ENCODE measurements at regions not wholly inside any gene's neighbourhood (a gene's known extent, or its start where the extent isn't known, plus 50 kb on each side); places are given as distances from the start of the nearest gene placed in this dataset.
A peak's percentile ranks its signal among the peaks of the same experiment; 100 is the strongest.

DNA sequence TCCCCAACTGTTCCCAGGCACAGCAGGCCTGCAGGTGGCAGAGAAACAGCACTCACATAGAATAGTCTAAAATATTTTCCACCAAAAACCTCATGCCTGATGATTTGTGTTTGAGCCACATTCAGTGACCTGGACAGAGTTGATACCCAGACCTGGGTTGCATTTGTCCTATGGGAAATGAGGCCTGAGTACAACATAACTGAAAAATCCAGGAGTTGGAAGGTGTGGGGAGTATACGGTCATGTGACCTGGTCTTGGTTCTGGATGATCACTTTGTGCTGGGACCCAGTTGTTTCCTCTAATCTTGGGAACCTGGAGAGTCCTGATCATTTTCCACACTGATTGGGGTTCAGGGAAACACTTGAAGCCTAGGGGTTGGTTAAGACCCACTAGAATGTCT, 200.3 kb upstream of the MPHOSPH6 start:
- H3K27me3 ChIP-seq, result peaks cover 30% of the 10 kb centered on the region
- DNase-seq (ENCODE audit: low read depth in 1 of 2, low spot score in 1 of 2), result no peak
- no peaks in the 10 kb centered on the region for H3K9me3 ChIP-seq (ENCODE audit: low read depth)
- no peaks in the 10 kb centered on the region for H3K4me1 ChIP-seq (ENCODE audit: low read depth)
- no peak overlapping the region for H3K27ac ChIP-seq
- H3K4me3 ChIP-seq, result no peak overlapping the region
- H3K36me3 ChIP-seq, result no peaks in the 10 kb centered on the region
- TF ChIP-seq, protein P1, sequence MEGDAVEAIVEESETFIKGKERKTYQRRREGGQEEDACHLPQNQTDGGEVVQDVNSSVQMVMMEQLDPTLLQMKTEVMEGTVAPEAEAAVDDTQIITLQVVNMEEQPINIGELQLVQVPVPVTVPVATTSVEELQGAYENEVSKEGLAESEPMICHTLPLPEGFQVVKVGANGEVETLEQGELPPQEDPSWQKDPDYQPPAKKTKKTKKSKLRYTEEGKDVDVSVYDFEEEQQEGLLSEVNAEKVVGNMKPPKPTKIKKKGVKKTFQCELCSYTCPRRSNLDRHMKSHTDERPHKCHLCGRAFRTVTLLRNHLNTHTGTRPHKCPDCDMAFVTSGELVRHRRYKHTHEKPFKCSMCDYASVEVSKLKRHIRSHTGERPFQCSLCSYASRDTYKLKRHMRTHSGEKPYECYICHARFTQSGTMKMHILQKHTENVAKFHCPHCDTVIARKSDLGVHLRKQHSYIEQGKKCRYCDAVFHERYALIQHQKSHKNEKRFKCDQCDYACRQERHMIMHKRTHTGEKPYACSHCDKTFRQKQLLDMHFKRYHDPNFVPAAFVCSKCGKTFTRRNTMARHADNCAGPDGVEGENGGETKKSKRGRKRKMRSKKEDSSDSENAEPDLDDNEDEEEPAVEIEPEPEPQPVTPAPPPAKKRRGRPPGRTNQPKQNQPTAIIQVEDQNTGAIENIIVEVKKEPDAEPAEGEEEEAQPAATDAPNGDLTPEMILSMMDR (IDR thresholded peaks at IDR 0.05; ENCODE audit: low read depth, low read length), result no peak

DNA sequence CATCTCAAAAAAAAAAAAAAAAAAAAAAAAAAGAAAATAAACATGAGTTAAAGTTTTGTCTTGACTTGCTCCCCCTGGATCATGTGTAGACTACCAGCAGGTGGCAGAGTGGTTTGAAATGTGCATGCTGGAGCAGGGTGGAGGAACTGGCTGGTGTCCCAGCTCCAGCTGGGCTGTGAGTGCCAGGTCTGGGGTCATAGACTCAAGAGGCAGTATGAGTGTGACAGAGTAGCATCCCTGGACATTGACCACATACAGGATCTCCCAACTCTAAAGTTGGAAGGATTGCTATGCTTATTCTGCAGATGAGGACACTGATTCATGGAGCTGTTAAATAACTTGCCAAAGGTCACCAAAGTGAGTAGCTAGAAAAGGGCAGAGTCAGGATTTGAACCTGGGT, 198.0 kb upstream of the MPHOSPH6 start:
- DNase-seq (ENCODE audit: low read depth in 1 of 2, low spot score in 1 of 2), result peak; percentile 35 to 44
- H3K4me1 ChIP-seq (ENCODE audit: low read depth), result peaks cover 7% of the 10 kb centered on the region

DNA sequence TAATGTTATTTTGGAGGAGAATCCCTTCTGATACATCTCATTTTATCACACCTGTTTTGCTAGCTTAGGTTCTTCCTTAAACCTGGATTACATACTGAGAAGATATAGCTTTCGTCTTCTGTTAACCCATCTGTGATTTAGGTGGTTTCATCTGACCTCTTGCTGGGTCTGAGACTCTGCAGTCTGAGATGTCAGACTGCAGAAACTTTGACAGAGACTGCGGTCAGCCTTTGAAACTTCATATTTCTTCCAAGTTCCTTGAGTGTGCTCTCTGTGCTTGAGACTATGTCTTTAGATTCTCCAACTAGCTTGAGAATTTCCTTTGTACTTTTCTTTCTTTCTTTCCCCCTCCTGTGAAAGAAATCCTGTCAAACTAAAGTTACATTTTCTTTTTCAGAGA, 196.4 kb upstream of the MPHOSPH6 start:
- peaks cover 29% of the 10 kb centered on the region for H3K27me3 ChIP-seq
- TF ChIP-seq, protein P1 (IDR thresholded peaks at IDR 0.05; ENCODE audit: low read depth, low read length), result no peak
- H3K9me3 ChIP-seq (ENCODE audit: low read depth), result no peaks in the 10 kb centered on the region
- no peaks in the 10 kb centered on the region for H3K36me3 ChIP-seq
- peaks cover 7% of the 10 kb centered on the region for H3K4me1 ChIP-seq (ENCODE audit: low read depth)
- DNase-seq (ENCODE audit: low read depth in 1 of 2, low spot score in 1 of 2), result no peak
- no peak overlapping the region for H3K27ac ChIP-seq
- H3K4me3 ChIP-seq, result no peak overlapping the region

More for the DNA sequence above, 198.0 kb upstream of the MPHOSPH6 start:
- no peaks in the 10 kb centered on the region for H3K36me3 ChIP-seq
- H3K9me3 ChIP-seq (ENCODE audit: low read depth), result no peaks in the 10 kb centered on the region
- TF ChIP-seq, protein P1 (IDR thresholded peaks at IDR 0.05; ENCODE audit: low read depth, low read length), result peak; percentile 13
- no peak overlapping the region for H3K27ac ChIP-seq
- H3K27me3 ChIP-seq, result peaks cover 30% of the 10 kb centered on the region
- no peak overlapping the region for H3K4me3 ChIP-seq

DNA sequence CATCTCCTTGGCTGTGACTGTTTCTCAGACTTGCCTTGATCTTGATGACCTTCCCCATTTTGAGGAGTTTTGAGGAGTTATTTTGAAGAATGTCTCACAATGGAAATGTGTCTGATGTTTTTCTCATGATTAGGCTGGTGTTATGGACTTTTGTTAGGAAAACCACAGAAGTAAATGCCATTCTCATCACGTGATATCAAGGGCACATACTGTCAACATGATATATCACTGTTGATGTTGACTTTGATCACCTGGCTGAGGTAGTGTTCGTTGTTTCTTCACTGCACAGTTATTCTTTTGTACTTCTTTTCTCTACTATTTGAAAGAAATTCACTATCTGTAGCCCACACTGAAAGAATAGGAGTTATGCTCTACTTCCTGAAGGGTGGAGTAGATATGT, 194.7 kb upstream of the MPHOSPH6 start:
- Histone ChIP-seq H3K36me3 (no peaks in the 10 kb centered on the region), H3K27ac (no peak overlapping the region), H3K9me3 (ENCODE audit: low read depth) (no peaks in the 10 kb centered on the region), H3K4me3 (no peak overlapping the region), H3K27me3 (peaks cover 11% of the 10 kb centered on the region), H3K4me1 (ENCODE audit: low read depth) (peaks cover 12% of the 10 kb centered on the region)
- TF ChIP-seq, protein P1 (IDR thresholded peaks at IDR 0.05; ENCODE audit: low read depth, low read length), result no peak
- DNase-seq (ENCODE audit: low read depth in 1 of 2, low spot score in 1 of 2), result no peak

DNA sequence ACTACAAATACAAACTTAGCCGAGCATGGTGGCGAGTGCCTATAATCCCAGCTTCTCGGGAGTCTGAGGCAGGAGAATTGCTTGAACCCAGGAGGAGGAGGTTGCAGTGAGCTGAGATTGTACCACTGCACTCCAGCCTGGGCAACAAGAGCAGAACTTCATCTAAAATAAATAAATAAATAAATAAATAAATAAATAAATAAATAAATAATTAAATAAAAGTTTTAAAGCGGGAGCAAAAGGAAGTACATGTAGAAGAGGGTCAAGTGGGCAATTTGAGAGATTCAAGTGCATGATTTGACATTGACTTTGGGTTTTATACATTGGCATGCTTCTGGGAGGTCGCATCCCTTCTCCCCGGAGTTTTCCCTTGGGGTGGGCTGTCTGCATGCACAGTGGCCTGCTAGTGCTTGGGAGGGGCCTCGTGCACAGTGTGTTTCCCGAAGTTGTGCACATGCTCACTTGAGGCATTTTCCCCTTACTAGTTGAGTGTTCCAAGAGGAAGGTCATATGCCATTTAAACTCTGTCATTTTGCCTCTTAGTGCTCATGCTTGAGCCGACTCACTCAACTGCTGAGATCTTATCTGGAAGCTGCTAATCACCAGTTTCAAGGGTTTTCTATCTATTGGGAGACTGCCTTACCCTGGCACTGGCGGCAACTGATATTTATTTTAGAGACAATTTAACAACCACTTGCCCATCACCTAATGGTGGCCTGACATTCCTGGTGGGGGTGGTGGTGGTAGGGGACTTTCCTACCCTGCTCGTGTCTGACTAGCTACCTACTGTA, 193.2 kb upstream of the MPHOSPH6 start:
- Histone ChIP-seq H3K4me1 (ENCODE audit: low read depth) (peaks cover 12% of the 10 kb centered on the region), H3K4me3 (no peak overlapping the region), H3K27me3 (peaks cover 9% of the 10 kb centered on the region), H3K36me3 (no peaks in the 10 kb centered on the region), H3K9me3 (ENCODE audit: low read depth) (no peaks in the 10 kb centered on the region), H3K27ac (no peak overlapping the region)
- DNase-seq (ENCODE audit: low read depth in 1 of 2, low spot score in 1 of 2), result peak in 1 of 2 donors; percentile 45
- TF ChIP-seq, protein P1 (IDR thresholded peaks at IDR 0.05; ENCODE audit: low read depth, low read length), result no peak
